Liver (tissue), 3 donors: ENCODE measurements at regions not wholly inside any gene's neighbourhood (a gene's known extent, or its start where the extent isn't known, plus 50 kb on each side); places are given as distances from the start of the nearest gene placed in this dataset.

Experiments
- ATF3 ChIP-seq: IDR thresholded peaks from 2 replicates; pipeline ENCODE4 v1.6.1; 2016; ENCODE audit warnings: antibody characterized with exemption
- EGR1 ChIP-seq, 2 donors: IDR thresholded peaks; 2 replicates each; pipeline ENCODE4 v1.6.1; 2016 to 2018; ENCODE audit warnings: antibody characterized with exemption in 2 of 2, low read depth in 2 of 2
- GABPA ChIP-seq, 2 donors: IDR thresholded peaks in 1 of 2; conservative IDR thresholded peaks in 1 of 2; 2 replicates each; pipeline ENCODE4 v1.6.1; 2016; ENCODE audit warnings: antibody characterized with exemption in 2 of 2, mild to moderate bottlenecking in 1 of 2, moderate library complexity in 1 of 2
- HNF4A ChIP-seq, 2 donors: conservative IDR thresholded peaks; 2 replicates each; pipeline ENCODE4 v1.6.1; 2016; ENCODE audit warnings: antibody characterized with exemption in 2 of 2, mild to moderate bottlenecking in 2 of 2
- HNF4G ChIP-seq: IDR thresholded peaks from 2 replicates; pipeline ENCODE4 v1.6.1; 2016; ENCODE audit warnings: antibody characterized with exemption
- JUND ChIP-seq, 2 donors: IDR thresholded peaks; 2 replicates each; pipeline ENCODE4 v1.6.1; 2016; ENCODE audit warnings: antibody characterized with exemption in 2 of 2
- MAX ChIP-seq: IDR thresholded peaks from 2 replicates; pipeline ENCODE4 v1.6.1; 2016; ENCODE audit warnings: antibody characterized with exemption
- RAD21 ChIP-seq, 2 donors: IDR thresholded peaks; 2 replicates each; pipeline ENCODE4 v1.6.1; 2016; ENCODE audit warnings: antibody characterized with exemption in 2 of 2, mild to moderate bottlenecking in 2 of 2
- REST ChIP-seq: IDR thresholded peaks from 2 replicates; pipeline ENCODE4 v1.6.1; 2016; ENCODE audit warnings: antibody characterized with exemption, mild to moderate bottlenecking
- RXRA ChIP-seq, 2 donors: IDR thresholded peaks; 2 replicates each; pipeline ENCODE4 v1.6.1; 2017 to 2018; ENCODE audit warnings: antibody characterized with exemption in 2 of 2, mild to moderate bottlenecking in 1 of 2
- TAF1 ChIP-seq: conservative IDR thresholded peaks from 2 replicates; pipeline ENCODE4 v1.6.1; 2016; ENCODE audit warnings: antibody characterized with exemption, mild to moderate bottlenecking
- YY1 ChIP-seq: IDR thresholded peaks from 2 replicates; pipeline ENCODE4 v1.6.1; 2016; ENCODE audit warnings: antibody characterized with exemption, mild to moderate bottlenecking
- TF ChIP-seq, protein P1 (sequence below): fragments of 150-350 bp; IDR thresholded peaks from 2 replicates; pipeline ENCODE4 v1.5.1; 2017; ENCODE audit warnings: improper control_type of control experiment, low read depth, low read length; ENCODE audit not compliant: missing input control
- TF ChIP-seq, protein P2 (sequence below): IDR thresholded peaks from 2 replicates; pipeline ENCODE4 v1.6.1; 2016; ENCODE audit warnings: antibody characterized with exemption
- donor health status: healthy.
- donor health status: healthy.

- TF ChIP-seq EGR1 (IDR thresholded peaks at IDR 0.05; ENCODE audit: low read depth in 2 of 2) = no peak
- TF ChIP-seq YY1 = no peak
- no peak for TF ChIP-seq HNF4G
- no peak for TF ChIP-seq JUND (IDR thresholded peaks at IDR 0.05)
- TF ChIP-seq RAD21 (IDR thresholded peaks at IDR 0.05) = no peak
- TF ChIP-seq, protein P1, sequence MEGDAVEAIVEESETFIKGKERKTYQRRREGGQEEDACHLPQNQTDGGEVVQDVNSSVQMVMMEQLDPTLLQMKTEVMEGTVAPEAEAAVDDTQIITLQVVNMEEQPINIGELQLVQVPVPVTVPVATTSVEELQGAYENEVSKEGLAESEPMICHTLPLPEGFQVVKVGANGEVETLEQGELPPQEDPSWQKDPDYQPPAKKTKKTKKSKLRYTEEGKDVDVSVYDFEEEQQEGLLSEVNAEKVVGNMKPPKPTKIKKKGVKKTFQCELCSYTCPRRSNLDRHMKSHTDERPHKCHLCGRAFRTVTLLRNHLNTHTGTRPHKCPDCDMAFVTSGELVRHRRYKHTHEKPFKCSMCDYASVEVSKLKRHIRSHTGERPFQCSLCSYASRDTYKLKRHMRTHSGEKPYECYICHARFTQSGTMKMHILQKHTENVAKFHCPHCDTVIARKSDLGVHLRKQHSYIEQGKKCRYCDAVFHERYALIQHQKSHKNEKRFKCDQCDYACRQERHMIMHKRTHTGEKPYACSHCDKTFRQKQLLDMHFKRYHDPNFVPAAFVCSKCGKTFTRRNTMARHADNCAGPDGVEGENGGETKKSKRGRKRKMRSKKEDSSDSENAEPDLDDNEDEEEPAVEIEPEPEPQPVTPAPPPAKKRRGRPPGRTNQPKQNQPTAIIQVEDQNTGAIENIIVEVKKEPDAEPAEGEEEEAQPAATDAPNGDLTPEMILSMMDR = no peak
- TF ChIP-seq MAX = no peak
- TF ChIP-seq GABPA (IDR thresholded peaks at IDR 0.05 in 1 of 2, conservative IDR thresholded peaks at IDR 0.05 in 1 of 2) = no peak
- no peak for TF ChIP-seq ATF3
- TF ChIP-seq TAF1 = no peak
- TF ChIP-seq REST = no peak
- TF ChIP-seq HNF4A (conservative IDR thresholded peaks at IDR 0.05) = no peak
- TF ChIP-seq, protein P2, sequence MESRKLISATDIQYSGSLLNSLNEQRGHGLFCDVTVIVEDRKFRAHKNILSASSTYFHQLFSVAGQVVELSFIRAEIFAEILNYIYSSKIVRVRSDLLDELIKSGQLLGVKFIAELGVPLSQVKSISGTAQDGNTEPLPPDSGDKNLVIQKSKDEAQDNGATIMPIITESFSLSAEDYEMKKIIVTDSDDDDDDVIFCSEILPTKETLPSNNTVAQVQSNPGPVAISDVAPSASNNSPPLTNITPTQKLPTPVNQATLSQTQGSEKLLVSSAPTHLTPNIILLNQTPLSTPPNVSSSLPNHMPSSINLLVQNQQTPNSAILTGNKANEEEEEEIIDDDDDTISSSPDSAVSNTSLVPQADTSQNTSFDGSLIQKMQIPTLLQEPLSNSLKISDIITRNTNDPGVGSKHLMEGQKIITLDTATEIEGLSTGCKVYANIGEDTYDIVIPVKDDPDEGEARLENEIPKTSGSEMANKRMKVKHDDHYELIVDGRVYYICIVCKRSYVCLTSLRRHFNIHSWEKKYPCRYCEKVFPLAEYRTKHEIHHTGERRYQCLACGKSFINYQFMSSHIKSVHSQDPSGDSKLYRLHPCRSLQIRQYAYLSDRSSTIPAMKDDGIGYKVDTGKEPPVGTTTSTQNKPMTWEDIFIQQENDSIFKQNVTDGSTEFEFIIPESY = no peak
- TF ChIP-seq RXRA (IDR thresholded peaks at IDR 0.05) = no peak
These were observed 101.3 kb downstream of the VEGFA start for GRCh38 chr6:43871284-43871683.
